HG03135 (cell line): ENCODE measurements at regions not wholly inside any gene's neighbourhood (a gene's known extent, or its start where the extent isn't known, plus 50 kb on each side); places are given as distances from the start of the nearest gene placed in this dataset.
"Not testable (repeated sequence)": the region's sequence is repeated elsewhere in the genome, so short reads cannot be mapped to it uniquely, and the experiment has no call there.

Experiments
- ATAC-seq: cut with Tn5 transposase; IDR thresholded peaks from one replicate; pipeline ENCODE4 v1.9.1; 2021; ENCODE audit warnings: mild to moderate bottlenecking, moderate library complexity; ENCODE audit not compliant: unreplicated experiment

- ATAC-seq: no peak
Measured at GRCh38 chr10:65628493-65629139, 1297.2 kb upstream of the LRRTM3 start.

- no peak for ATAC-seq
Measured at GRCh38 chr10:65660006-65660405, 1265.8 kb upstream of the LRRTM3 start.

GRCh38 chr10:65670087-65670486, 1255.7 kb upstream of the LRRTM3 start:
- ATAC-seq: no peak

- not testable (repeated sequence) for ATAC-seq
Measured at GRCh38 chr10:65670596-65670995, 1255.2 kb upstream of the LRRTM3 start.

- no peak for ATAC-seq
Measured at GRCh38 chr10:65675236-65675635, 1250.6 kb upstream of the LRRTM3 start.

- no peak for ATAC-seq
Measured at GRCh38 chr10:65684896-65685295, 1240.9 kb upstream of the LRRTM3 start.

- ATAC-seq: no peak
Measured at GRCh38 chr10:65701168-65701776, 1224.6 kb upstream of the LRRTM3 start.

- ATAC-seq: no peak
Measured at GRCh38 chr10:65708057-65708456, 1217.8 kb upstream of the LRRTM3 start.

GRCh38 chr10:65710306-65710705, 1215.5 kb upstream of the LRRTM3 start:
- no peak for ATAC-seq

GRCh38 chr10:65719790-65720189, 1206.0 kb upstream of the LRRTM3 start:
- no peak for ATAC-seq

- no peak for ATAC-seq
Measured at GRCh38 chr10:65720901-65721300, 1204.9 kb upstream of the LRRTM3 start.

GRCh38 chr10:65723525-65723924, 1202.3 kb upstream of the LRRTM3 start:
- no peak for ATAC-seq

- no peak for ATAC-seq
Measured at GRCh38 chr10:65735382-65735781, 1190.5 kb upstream of the LRRTM3 start.

- no peak for ATAC-seq
Measured at GRCh38 chr10:65742906-65743305, 1182.9 kb upstream of the LRRTM3 start.

GRCh38 chr10:65751218-65751617, 1174.6 kb upstream of the LRRTM3 start:
- ATAC-seq: no peak

GRCh38 chr10:65751896-65752295, 1173.9 kb upstream of the LRRTM3 start:
- no peak for ATAC-seq

GRCh38 chr10:65753532-65753931, 1172.3 kb upstream of the LRRTM3 start:
- no peak for ATAC-seq

- no peak for ATAC-seq
Measured at GRCh38 chr10:65754112-65754511, 1171.7 kb upstream of the LRRTM3 start.

GRCh38 chr10:65762311-65762710, 1163.5 kb upstream of the LRRTM3 start:
- no peak for ATAC-seq

- ATAC-seq: no peak
Measured at GRCh38 chr10:65765006-65765541, 1160.8 kb upstream of the LRRTM3 start.

- no peak for ATAC-seq
Measured at GRCh38 chr10:65769828-65770227, 1156.0 kb upstream of the LRRTM3 start.

GRCh38 chr10:65778753-65779152, 1147.1 kb upstream of the LRRTM3 start:
- no peak for ATAC-seq

GRCh38 chr10:65779985-65780384, 1145.9 kb upstream of the LRRTM3 start:
- no peak for ATAC-seq
